Cardiac fibroblast (primary cell): ENCODE measurements at regions not wholly inside any gene's neighbourhood (a gene's known extent, or its start where the extent isn't known, plus 50 kb on each side); places are given as distances from the start of the nearest gene placed in this dataset.

ENCODE experiments used
- DNase-seq, 2 donors: peaks; one replicate each; pipeline versions ENCODE4 v3.0.0 to v3.0.0-alpha.2; 2010; ENCODE audit warnings: low read depth in 2 of 2
- H3K4me3 ChIP-seq, 2 donors: replicated peaks in 1 of 2; 1 replicate in 1 of 2; 2 replicates in 1 of 2; pipeline ENCODE4 v1.5.1; 2011; ENCODE audit warnings: low read depth in 2 of 2, low read length in 2 of 2, mild to moderate bottlenecking in 2 of 2, moderate library complexity in 1 of 2
- TF ChIP-seq, protein P1 (sequence below): IDR thresholded peaks from one replicate; pipeline ENCODE4 v1.5.1; 2011; ENCODE audit warnings: low read depth, mild to moderate bottlenecking, low read length, inconsistent platforms

DNA sequence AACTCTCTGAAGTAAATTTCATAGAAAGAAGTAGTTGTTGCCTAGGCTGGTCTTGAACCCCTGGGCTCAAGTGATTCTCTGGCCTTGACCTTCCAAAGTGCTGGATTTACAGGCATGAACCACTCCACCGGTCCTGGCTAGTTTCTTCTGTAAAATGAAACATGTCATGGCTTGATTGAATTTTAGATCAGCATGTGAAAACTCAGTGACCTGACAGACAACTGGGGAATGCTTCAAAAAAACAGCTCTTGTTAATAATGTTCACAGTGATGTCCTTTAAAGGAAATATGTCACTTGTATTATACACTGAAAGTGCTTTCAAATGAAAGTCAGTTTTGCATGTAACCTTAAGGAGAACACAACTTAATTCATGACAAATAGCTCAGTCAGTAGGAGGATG lies 118.2 kb downstream of the KLF5 start:
- DNase-seq, result no peak
- TF ChIP-seq, protein P1, sequence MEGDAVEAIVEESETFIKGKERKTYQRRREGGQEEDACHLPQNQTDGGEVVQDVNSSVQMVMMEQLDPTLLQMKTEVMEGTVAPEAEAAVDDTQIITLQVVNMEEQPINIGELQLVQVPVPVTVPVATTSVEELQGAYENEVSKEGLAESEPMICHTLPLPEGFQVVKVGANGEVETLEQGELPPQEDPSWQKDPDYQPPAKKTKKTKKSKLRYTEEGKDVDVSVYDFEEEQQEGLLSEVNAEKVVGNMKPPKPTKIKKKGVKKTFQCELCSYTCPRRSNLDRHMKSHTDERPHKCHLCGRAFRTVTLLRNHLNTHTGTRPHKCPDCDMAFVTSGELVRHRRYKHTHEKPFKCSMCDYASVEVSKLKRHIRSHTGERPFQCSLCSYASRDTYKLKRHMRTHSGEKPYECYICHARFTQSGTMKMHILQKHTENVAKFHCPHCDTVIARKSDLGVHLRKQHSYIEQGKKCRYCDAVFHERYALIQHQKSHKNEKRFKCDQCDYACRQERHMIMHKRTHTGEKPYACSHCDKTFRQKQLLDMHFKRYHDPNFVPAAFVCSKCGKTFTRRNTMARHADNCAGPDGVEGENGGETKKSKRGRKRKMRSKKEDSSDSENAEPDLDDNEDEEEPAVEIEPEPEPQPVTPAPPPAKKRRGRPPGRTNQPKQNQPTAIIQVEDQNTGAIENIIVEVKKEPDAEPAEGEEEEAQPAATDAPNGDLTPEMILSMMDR, result no peak
- no peak overlapping the region for H3K4me3 ChIP-seq

DNA sequence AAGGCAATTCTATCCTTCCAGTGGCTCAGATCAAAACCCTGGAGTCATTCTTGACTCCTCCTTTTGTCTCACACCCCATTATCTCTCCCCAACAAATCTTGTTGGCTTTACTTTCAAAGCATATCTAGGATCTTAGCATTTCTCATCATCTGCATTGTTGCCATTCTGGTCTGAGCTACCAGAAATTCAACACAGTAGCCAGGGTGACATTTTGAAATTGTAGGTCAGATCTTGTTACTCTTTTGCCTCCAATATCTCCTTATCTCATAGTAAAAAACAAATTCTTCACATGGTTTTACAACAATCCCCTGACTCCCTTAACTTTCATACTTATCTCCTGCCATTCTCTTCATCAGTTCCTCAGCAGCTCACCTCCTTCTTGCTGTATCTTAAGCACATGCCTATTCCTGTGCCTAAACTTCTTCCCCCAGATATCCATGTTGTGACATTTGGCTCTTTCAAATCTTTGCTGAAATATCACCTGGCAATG lies 115.8 kb downstream of the KLF5 start:
- TF ChIP-seq, protein P1, result no peak
- no peak for DNase-seq
- no peak overlapping the region for H3K4me3 ChIP-seq

DNA sequence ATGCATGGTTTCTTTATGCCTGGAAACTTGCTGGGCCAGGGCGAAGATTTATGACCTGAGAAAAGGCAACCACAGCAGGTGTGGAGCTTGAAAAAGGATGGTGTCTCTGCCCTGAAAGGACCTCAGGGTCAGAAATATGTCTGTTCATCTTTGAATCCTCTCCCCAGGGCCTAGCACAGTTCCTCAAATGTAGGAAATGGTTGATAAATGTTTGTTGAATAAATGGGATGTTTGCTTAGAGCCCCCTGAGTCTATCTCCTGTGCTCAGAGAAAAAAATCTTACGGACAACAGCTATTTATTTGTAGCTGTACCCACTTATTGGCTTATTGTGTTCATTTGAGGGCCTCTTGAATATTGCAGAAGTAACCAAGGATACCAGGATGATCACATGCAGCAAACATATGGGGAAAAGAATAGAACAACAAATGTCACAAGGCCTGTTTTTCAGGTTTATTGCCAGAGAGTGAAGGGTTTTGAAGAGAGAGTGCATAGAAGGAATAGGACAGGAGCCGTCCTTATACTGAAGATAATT lies 114.5 kb downstream of the KLF5 start:
- H3K4me3 ChIP-seq, result no peak overlapping the region
- TF ChIP-seq, protein P1, result no peak
- DNase-seq, result no peak

DNA sequence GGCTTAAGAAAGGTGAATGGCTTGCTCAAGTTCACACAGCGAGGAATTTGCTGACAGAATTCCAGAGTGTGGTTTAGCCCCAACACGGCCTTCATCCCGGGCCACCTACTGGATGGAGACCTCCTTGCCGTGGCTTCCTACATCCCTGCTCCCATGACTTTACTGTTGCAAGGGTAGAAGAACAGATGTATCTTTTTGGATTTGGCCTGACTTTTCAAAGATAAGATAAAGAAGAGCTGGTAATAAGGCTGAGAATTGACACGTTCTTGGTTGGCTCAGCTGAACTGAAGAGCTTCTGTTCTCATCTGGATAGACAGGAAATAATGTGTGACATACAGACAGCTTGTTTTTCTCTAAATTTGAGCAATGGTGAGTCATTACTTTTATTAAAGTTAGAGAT lies 113.1 kb downstream of the KLF5 start:
- DNase-seq, result peak; percentile 57 to 77
- H3K4me3 ChIP-seq, result no peak overlapping the region
- TF ChIP-seq, protein P1, result peak; percentile 25

DNA sequence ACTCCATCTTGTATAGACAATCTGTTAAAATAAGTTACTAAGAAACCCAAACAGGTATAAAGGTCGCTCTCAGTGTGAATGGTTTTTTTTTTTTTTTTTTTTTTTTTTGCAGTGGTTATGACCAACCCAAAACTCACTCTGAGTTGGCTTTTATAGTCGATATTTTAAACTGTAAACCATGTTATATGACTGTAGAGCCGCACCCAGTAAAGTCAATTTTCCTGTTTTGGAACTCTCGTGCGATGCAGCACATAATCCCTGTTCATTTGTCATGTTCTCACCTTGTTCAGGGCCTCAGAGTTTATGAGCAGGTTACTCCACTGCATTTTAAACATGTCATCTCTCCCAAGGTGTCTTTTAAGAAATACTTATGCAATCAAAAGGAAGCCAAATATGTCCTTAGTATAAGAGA lies 112.5 kb downstream of the KLF5 start:
- TF ChIP-seq, protein P1, result no peak
- no peak overlapping the region for H3K4me3 ChIP-seq
- DNase-seq, result no peak

DNA sequence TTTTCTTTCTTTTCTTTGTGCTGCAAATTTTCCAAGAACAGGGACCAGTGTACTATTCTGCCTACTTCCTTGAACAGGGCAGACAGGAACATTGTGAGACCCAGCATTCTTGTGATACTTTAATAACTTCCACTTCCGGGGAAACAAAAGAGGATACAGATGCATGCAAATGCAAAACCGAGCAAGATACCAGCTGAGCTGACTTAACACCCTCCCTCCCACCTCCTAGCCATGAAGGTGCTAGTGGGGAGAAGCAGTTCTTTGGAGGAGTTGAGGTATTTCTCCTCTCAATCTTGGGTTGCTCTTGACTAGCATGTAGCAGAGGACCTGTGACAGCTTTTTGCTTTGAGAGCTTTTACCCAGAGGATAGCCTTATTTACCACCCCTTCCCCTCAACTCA lies 111.2 kb downstream of the KLF5 start:
- H3K4me3 ChIP-seq, result no peak overlapping the region
- DNase-seq, result no peak
- TF ChIP-seq, protein P1, result no peak

DNA sequence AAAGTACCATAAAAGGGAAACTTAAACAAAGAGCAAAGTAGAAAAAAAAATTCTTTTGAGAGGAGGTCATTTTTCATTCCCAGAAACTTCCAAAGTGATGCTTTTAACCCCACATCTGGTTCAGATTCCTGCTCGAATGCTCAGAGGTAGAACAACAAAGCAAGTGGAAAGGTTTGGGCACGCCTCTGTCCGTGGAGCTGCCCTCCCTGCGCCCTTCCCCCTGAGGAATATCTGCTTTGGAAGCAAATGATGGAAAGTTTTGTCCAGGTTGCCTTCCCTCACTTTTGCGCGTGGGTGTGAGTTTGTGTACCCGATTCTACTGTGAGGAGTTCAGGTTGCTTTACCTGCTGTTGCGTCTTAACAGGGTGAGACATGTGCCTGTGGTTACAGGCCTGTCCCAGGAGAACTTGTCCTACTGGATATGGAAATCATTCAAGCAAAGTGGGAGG lies 110.2 kb downstream of the KLF5 start:
- no peak overlapping the region for H3K4me3 ChIP-seq
- TF ChIP-seq, protein P1, result no peak
- peak in 1 of 2 donors; percentile 61 for DNase-seq
